GM11168 (cell line): ENCODE measurements at regions not wholly inside any gene's neighbourhood (a gene's known extent, or its start where the extent isn't known, plus 50 kb on each side); places are given as distances from the start of the nearest gene placed in this dataset.

Experiments used
- in situ Hi-C: fragments of 300-500 bp; cut with MboI; formaldehyde crosslinking; loops from one replicate; pipeline ENCODE4 v1.12.0; 2022; ENCODE audit warnings: low sequenced_read_pairs; ENCODE audit not compliant: unreplicated experiment

- in situ Hi-C loops = no loop called here
Measured at GRCh38 chr18:79608535-79608934, 71.1 kb upstream of the CTDP1 start.

- in situ Hi-C loops = no loop called here
Measured at GRCh38 chr18:79608999-79609461, 70.6 kb upstream of the CTDP1 start.

- in situ Hi-C loops = no loop called here
Measured at GRCh38 chr18:79609841-79610281, 69.7 kb upstream of the CTDP1 start.

GRCh38 chr18:79610461-79611039 lies 69.1 kb upstream of the CTDP1 start:
- in situ Hi-C loops = no loop called here

- in situ Hi-C loops = no loop called here
Measured at GRCh38 chr18:79611040-79611681, 68.4 kb upstream of the CTDP1 start.

GRCh38 chr18:79612291-79613108 lies 67.1 kb upstream of the CTDP1 start:
- in situ Hi-C loops = no loop called here

GRCh38 chr18:79613186-79613931 lies 66.2 kb upstream of the CTDP1 start:
- in situ Hi-C loops = no loop called here

GRCh38 chr18:79614211-79614955 lies 65.2 kb upstream of the CTDP1 start:
- in situ Hi-C loops = no loop called here

GRCh38 chr18:79615091-79615490 lies 64.5 kb upstream of the CTDP1 start:
- in situ Hi-C loops = no loop called here

- in situ Hi-C loops = no loop called here
Measured at GRCh38 chr18:79615586-79615985, 64.0 kb upstream of the CTDP1 start.

GRCh38 chr18:79616651-79617510 lies 62.7 kb upstream of the CTDP1 start:
- in situ Hi-C loops = no loop called here

GRCh38 chr18:79617511-79618500 lies 61.8 kb upstream of the CTDP1 start:
- in situ Hi-C loops = no loop called here

- in situ Hi-C loops = no loop called here
Measured at GRCh38 chr18:79620576-79621165, 58.9 kb upstream of the CTDP1 start.

GRCh38 chr18:79621501-79621900 lies 58.1 kb upstream of the CTDP1 start:
- in situ Hi-C loops = no loop called here

- in situ Hi-C loops = no loop called here
Measured at GRCh38 chr18:79622004-79622403, 57.6 kb upstream of the CTDP1 start.

- in situ Hi-C loops = loop anchor here (25.0 kb wide), 1 partner anchor 237 kb away; the partner anchor contains the start of gene NFATC1
Measured at GRCh38 chr18:79624356-79625170, 55.0 kb upstream of the CTDP1 start.
